WERI-Rb-1 (cell line): ENCODE measurements at regions not wholly inside any gene's neighbourhood (a gene's known extent, or its start where the extent isn't known, plus 50 kb on each side); places are given as distances from the start of the nearest gene placed in this dataset.

ENCODE experiments used
- DNase-seq: peaks from one replicate; pipeline ENCODE4 v3.0.0-alpha.2; 2020
- H3K27ac ChIP-seq: fragments of 250-450 bp; sonication (Bioruptor Pico); 2 replicates; pipeline ENCODE4 v1.5.1; 2020; ENCODE audit warnings: mild to moderate bottlenecking, moderate library complexity
- H3K27me3 ChIP-seq: fragments of 250-450 bp; sonication (Bioruptor Pico); 2 replicates; pipeline ENCODE4 v1.5.1; 2021; ENCODE audit warnings: mild to moderate bottlenecking, low read depth, moderate library complexity; ENCODE audit not compliant: insufficient read depth, severe bottlenecking
- H3K36me3 ChIP-seq: fragments of 250-450 bp; sonication (Bioruptor Pico); 2 replicates; pipeline ENCODE4 v1.5.1; 2020; ENCODE audit warnings: mild to moderate bottlenecking, moderate library complexity
- H3K4me3 ChIP-seq: 2 replicates; pipeline ENCODE4 v1.5.1; 2011; ENCODE audit warnings: low read depth, mild to moderate bottlenecking, control low read depth, low read length
- H3K9me3 ChIP-seq: fragments of 250-450 bp; sonication (Bioruptor Pico); 2 replicates; pipeline ENCODE4 v1.5.1; 2021; ENCODE audit warnings: mild to moderate bottlenecking, moderate library complexity; ENCODE audit not compliant: severe bottlenecking
- TF ChIP-seq, protein P1 (sequence below): IDR thresholded peaks from 2 replicates; pipeline ENCODE4 v1.5.1; 2011; ENCODE audit warnings: low read depth, mild to moderate bottlenecking, control low read depth, inconsistent platforms, low read length

DNA sequence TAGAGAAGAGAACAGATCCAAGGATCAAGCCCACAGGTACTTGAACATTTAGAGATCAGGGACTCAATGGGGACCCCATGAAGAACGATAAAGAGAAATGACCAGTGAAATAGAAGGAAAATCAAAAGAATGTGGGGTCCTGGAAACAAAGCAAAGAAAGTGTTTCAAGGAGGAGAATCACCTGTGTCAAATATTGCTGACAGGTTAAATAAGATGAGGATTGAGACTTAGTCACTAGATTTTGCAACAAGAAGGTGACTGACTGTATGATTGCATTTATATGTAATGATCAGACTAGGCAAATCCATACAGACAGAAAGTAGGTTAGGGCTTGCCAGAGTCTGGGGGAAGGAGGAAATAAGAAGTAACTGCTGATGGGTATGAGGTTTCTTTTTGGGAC, 254.9 kb upstream of the NPY start:
- TF ChIP-seq, protein P1, sequence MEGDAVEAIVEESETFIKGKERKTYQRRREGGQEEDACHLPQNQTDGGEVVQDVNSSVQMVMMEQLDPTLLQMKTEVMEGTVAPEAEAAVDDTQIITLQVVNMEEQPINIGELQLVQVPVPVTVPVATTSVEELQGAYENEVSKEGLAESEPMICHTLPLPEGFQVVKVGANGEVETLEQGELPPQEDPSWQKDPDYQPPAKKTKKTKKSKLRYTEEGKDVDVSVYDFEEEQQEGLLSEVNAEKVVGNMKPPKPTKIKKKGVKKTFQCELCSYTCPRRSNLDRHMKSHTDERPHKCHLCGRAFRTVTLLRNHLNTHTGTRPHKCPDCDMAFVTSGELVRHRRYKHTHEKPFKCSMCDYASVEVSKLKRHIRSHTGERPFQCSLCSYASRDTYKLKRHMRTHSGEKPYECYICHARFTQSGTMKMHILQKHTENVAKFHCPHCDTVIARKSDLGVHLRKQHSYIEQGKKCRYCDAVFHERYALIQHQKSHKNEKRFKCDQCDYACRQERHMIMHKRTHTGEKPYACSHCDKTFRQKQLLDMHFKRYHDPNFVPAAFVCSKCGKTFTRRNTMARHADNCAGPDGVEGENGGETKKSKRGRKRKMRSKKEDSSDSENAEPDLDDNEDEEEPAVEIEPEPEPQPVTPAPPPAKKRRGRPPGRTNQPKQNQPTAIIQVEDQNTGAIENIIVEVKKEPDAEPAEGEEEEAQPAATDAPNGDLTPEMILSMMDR = no peak
- no peak overlapping the region for H3K27ac ChIP-seq
- peaks cover 6% of the 10 kb centered on the region for H3K27me3 ChIP-seq
- H3K36me3 ChIP-seq = no peaks in the 10 kb centered on the region
- DNase-seq = no peak
- no peak overlapping the region for H3K4me3 ChIP-seq
- H3K9me3 ChIP-seq = no peaks in the 10 kb centered on the region

DNA sequence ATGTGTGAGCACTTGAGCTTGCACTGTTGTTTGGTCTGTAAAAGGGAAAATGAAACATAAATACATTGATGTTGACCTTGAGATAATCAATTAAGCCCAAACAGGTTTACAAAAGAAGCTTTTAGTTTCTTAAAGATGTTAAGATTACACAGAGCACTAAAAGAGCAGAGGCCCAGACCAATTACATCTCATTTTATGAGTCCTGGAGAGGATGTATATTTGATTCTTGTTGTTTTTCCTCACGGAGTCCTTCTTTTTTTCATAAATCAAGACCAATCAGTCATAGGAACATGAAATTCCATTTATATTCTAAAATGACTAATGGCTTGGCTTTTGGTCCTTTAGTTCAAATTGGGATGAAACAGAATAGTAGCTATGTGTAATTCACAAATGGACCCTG, 249.7 kb upstream of the NPY start:
- no peak for DNase-seq
- H3K27me3 ChIP-seq = peaks cover 9% of the 10 kb centered on the region
- TF ChIP-seq, protein P1 = no peak
- no peak overlapping the region for H3K27ac ChIP-seq
- H3K4me3 ChIP-seq = no peak overlapping the region
- no peaks in the 10 kb centered on the region for H3K36me3 ChIP-seq
- no peaks in the 10 kb centered on the region for H3K9me3 ChIP-seq

DNA sequence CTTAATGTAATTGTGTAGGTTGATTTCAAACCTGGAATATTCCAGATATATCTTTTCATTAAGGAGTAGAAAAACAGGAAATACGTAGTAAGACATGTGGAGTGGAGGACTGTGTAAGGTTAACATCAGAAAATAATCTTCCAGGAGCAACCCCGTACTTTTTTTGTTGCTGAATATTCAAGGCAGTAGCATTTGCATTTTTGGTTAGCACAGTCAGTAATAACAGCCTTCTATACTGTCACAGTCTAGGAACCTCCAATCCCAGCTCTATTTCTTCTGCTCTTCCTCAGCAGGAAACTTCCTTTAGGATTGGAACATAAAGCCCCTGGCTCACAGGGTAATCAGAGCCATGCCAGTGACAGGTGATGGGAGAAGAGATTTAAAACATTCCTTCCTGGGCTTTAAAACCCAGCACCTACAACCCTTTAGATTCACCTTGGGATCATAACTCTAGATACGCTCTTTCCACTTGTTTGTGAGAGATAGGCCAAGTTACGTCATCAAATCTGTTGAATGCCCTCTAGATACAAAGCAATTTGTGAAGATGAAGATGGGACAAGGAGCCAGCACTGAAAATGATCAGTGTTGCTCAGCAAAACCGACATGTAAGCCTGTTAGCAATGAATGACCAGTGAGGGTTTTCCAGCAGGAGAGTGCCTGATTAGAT, 248.5 kb upstream of the NPY start:
- H3K27ac ChIP-seq = no peak overlapping the region
- H3K9me3 ChIP-seq = no peaks in the 10 kb centered on the region
- peaks cover 6% of the 10 kb centered on the region for H3K27me3 ChIP-seq
- no peak overlapping the region for H3K4me3 ChIP-seq
- TF ChIP-seq, protein P1 = no peak
- no peaks in the 10 kb centered on the region for H3K36me3 ChIP-seq
- DNase-seq = no peak

DNA sequence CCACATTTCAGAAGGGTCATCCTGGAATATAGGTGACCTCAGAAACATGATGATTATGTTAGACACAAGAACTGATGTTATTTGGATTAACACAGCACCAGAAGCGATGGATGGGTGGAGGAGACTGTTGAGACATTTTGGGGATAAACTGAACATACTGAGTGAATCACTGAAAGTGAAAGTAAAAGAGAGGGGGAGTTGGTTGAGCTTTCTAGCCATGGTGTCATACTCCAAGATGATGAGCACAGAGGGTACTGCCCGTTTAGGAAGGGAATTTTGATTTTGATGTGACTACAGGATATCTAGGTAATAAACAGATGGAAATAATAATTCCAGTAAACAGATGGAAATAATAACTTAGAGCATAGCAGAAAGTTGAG, 248.0 kb upstream of the NPY start:
- Histone ChIP-seq H3K27me3 (peaks cover 6% of the 10 kb centered on the region), H3K4me3 (no peak overlapping the region), H3K36me3 (no peaks in the 10 kb centered on the region), H3K9me3 (no peaks in the 10 kb centered on the region), H3K27ac (no peak overlapping the region)
- no peak for DNase-seq
- TF ChIP-seq, protein P1 = no peak

DNA sequence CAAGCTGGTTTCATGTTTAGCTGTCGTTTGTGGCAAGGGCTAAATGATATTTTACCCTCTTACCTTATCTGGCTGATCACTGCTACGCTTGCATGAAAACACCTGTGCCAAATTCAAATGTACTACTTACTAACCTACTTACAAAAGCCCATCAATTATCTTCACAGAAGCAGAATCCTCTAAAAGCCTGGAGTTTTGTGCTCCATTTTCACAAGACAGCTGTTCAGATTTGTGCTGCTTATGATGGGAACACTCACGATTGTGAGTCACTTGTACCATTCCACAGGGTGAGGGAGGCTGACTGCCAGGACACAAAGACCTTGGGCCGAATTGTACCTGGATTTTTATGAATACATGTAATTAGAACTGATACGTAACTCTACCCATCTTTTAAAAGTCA, 245.0 kb upstream of the NPY start:
- Histone ChIP-seq H3K4me3 (no peak overlapping the region), H3K36me3 (no peaks in the 10 kb centered on the region), H3K9me3 (no peaks in the 10 kb centered on the region), H3K27me3 (peaks cover 12% of the 10 kb centered on the region), H3K27ac (no peak overlapping the region)
- TF ChIP-seq, protein P1 = no peak
- DNase-seq = no peak
